GM12873 (cell line): ENCODE measurements at regions not wholly inside any gene's neighbourhood (a gene's known extent, or its start where the extent isn't known, plus 50 kb on each side); places are given as distances from the start of the nearest gene placed in this dataset.

ENCODE experiments used
- TF ChIP-seq, protein P1 (sequence below): IDR thresholded peaks from 2 replicates; pipeline ENCODE4 v1.5.1; 2012; ENCODE audit warnings: low read depth, mild to moderate bottlenecking, moderate library complexity, low read length, control low read depth; ENCODE audit not compliant: insufficient read depth; ENCODE audit errors: missing control alignments

GRCh38 chr4:120158841-120159463 lies 92.3 kb upstream of the MAD2L1 start:
- TF ChIP-seq, protein P1, sequence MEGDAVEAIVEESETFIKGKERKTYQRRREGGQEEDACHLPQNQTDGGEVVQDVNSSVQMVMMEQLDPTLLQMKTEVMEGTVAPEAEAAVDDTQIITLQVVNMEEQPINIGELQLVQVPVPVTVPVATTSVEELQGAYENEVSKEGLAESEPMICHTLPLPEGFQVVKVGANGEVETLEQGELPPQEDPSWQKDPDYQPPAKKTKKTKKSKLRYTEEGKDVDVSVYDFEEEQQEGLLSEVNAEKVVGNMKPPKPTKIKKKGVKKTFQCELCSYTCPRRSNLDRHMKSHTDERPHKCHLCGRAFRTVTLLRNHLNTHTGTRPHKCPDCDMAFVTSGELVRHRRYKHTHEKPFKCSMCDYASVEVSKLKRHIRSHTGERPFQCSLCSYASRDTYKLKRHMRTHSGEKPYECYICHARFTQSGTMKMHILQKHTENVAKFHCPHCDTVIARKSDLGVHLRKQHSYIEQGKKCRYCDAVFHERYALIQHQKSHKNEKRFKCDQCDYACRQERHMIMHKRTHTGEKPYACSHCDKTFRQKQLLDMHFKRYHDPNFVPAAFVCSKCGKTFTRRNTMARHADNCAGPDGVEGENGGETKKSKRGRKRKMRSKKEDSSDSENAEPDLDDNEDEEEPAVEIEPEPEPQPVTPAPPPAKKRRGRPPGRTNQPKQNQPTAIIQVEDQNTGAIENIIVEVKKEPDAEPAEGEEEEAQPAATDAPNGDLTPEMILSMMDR = no peak

DNA sequence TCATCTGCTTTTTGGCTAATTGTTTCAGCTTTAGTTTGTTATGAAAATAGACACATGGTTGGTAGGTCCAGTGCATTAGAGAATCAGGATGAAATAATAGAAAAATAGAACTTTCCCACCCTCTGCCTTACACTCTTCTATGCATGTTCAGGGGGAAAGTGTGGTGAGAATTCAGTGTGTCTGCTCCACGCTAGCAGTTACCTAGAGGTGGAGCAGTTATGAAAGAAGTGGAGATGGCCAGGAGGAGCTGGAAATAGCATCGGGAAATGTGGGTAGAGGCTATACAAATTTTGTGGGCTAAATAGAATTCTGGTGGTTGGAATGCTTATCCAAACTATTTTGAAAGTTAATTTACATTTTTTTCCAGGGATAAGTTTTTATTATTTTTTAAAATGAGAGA lies 91.4 kb upstream of the MAD2L1 start:
- TF ChIP-seq, protein P1 = no peak

DNA sequence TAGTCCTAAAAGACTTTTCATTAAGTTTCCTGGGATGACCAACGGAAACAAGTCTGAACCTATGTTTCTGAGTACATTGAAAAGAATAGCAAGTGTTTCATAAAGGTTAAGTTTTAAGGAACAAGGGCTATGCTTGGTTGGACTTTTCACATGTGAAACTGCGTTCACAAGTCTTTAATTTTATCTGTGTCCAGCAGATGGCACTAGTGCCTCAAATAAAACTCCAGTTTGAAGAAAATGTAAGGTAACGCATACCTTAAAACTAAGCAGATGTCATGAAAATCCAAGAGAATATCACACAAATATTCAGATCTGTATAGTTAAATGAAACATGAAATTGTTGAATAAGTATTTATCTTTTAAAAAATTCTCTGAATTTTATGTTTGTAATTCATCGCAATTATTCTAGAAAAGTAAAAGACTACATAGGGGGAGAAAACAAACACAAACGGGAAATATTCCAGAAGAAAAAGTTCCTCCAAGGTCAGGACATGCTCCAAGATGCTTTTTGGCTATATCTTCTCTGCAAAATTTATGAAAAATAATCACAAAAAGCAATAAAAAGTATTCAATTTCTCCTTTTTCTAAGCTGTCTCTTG lies 89.6 kb upstream of the MAD2L1 start:
- TF ChIP-seq, protein P1 = peak; percentile 52

DNA sequence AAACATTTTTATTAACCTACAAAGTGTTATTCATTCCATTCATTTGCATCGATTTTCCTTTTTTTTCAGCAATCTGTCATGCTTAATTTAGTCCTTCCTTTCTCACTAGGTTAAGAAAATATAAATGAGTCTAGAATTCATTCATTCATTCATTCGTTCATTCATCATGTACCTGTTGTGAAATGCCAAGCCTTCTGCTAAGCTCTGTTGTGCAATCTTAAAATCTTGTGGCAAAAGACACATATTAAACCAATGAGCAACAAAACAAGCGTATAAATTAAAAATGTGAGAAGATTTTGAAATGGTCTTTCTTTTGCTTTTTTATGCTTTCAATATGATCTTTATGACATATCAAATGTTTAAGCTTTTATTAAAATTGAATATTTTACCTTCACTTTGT lies 88.6 kb upstream of the MAD2L1 start:
- TF ChIP-seq, protein P1 = no peak

DNA sequence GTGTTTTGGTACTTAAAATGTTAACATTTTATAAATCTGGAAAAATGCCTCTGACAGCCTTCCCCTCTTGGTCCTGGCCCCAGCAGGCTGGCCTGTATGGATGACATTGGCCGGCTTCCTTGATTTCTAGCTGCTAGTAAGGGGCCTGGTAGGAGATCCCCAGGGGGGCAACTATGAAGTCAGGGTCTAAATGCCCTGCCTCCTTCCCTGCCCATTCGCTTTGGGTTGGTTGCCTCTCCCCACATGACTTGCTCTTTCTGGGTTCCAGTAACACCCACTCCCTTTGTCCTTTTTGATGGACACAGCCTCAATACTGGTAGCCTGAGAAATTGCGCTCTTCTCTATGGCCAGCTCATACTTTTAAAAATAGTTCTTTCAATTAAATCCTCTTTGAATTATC lies 78.0 kb upstream of the MAD2L1 start:
- TF ChIP-seq, protein P1 = no peak

GRCh38 chr4:120144041-120144440 lies 77.4 kb upstream of the MAD2L1 start:
- TF ChIP-seq, protein P1 = no peak

DNA sequence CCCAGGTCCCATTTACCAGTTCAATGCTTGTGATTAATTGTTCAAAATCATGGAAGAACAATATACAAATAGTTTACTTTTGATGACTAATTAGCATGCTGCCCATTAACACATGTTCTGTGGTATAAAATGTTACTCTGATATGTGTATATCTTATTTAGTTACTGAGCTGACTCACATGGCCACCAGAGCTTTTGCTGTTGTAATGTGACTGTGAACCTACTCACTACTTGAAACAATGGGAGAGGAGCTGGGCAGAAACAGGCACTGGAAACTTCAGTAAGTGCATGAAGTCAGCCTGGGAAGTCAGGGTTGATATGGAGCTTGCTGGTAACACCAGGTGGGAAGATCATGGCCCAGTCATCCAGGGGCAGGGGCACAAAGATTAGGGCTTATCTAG lies 72.7 kb upstream of the MAD2L1 start:
- TF ChIP-seq, protein P1 = no peak
